CD14-positive monocyte (primary cell): ENCODE measurements at regions not wholly inside any gene's neighbourhood (a gene's known extent, or its start where the extent isn't known, plus 50 kb on each side); places are given as distances from the start of the nearest gene placed in this dataset.
"Not testable (repeated sequence)": the region's sequence is repeated elsewhere in the genome, so short reads cannot be mapped to it uniquely, and the experiment has no call there.

Source experiments
- DNase-seq, 3 donors: peaks; one replicate each; pipeline ENCODE4 v3.0.0-alpha.2; 2011 to 2022
- H2AFZ ChIP-seq: 2 replicates; pipeline ENCODE4 v1.6.0; 2012; ENCODE audit warnings: mild to moderate bottlenecking, low read depth, low read length, inconsistent platforms; ENCODE audit not compliant: insufficient read depth, poor library complexity, severe bottlenecking
- H3K27ac ChIP-seq, 2 donors: 1 replicate in 1 of 2; 2 replicates in 1 of 2; pipeline ENCODE4 v1.5.1; 2012 to 2013; ENCODE audit warnings: low read length in 2 of 2, control low read depth in 1 of 2, inconsistent platforms in 1 of 2, low read depth in 1 of 2, mild to moderate bottlenecking in 1 of 2
- H3K27me3 ChIP-seq, 2 donors: one replicate each; pipeline versions ENCODE4 v1.6.0 to v1.6.1; 2011 to 2013; ENCODE audit warnings: low read length in 2 of 2; ENCODE audit not compliant: control insufficient read depth in 2 of 2, insufficient read depth in 2 of 2
- H3K36me3 ChIP-seq, 2 donors: replicated peaks in 1 of 2; 1 replicate in 1 of 2; 2 replicates in 1 of 2; pipeline versions ENCODE4 v1.5.1 to v1.6.1; 2012 to 2013; ENCODE audit warnings: low read length in 2 of 2, control low read depth in 1 of 2, inconsistent platforms in 1 of 2, mild to moderate bottlenecking in 1 of 2; ENCODE audit not compliant: insufficient read depth in 2 of 2, control insufficient read depth in 1 of 2
- H3K4me1 ChIP-seq, 2 donors: 1 replicate in 1 of 2; 2 replicates in 1 of 2; pipeline versions ENCODE4 v1.5.1 to v1.6.1; 2012 to 2013; ENCODE audit warnings: low read length in 2 of 2, control low read depth in 1 of 2, inconsistent platforms in 1 of 2, mild to moderate bottlenecking in 1 of 2, moderate library complexity in 1 of 2; ENCODE audit not compliant: insufficient read depth in 2 of 2, control insufficient read depth in 1 of 2
- H3K4me2 ChIP-seq: replicated peaks from 2 replicates; pipeline ENCODE3; 2012; ENCODE audit warnings: low read length, moderate library complexity, mild to moderate bottlenecking; ENCODE audit not compliant: poor library complexity, severe bottlenecking; ENCODE audit errors: extremely low read depth
- H3K4me3 ChIP-seq, 3 experiments: fragments of 200-600 bp in 1 of 3; sonication (generic) in 1 of 3; replicated peaks in 1 of 3; 1 replicate in 2 of 3; 2 replicates in 1 of 3; pipeline ENCODE4 v1.5.1; 2011 to 2013; ENCODE audit warnings: low read length in 3 of 3, mild to moderate bottlenecking in 3 of 3, control low read depth in 2 of 3, low read depth in 2 of 3, inconsistent platforms in 1 of 3, moderate library complexity in 1 of 3
- H3K79me2 ChIP-seq: 2 replicates; pipeline ENCODE4 v1.6.0; 2012; ENCODE audit warnings: mild to moderate bottlenecking, control low read depth, inconsistent platforms, low read length, moderate library complexity; ENCODE audit not compliant: insufficient read depth
- H3K9ac ChIP-seq: 2 replicates; pipeline ENCODE4 v1.6.0; 2017; ENCODE audit warnings: low read length, mild to moderate bottlenecking; ENCODE audit not compliant: insufficient read depth, poor library complexity, severe bottlenecking
- H3K9me3 ChIP-seq, 2 donors: replicated peaks in 1 of 2; 1 replicate in 1 of 2; 2 replicates in 1 of 2; pipeline versions ENCODE4 v1.5.1 to v1.6.1; 2012 to 2013; ENCODE audit warnings: low read length in 2 of 2, control low read depth in 1 of 2; ENCODE audit not compliant: control insufficient read depth in 1 of 2, insufficient read depth in 1 of 2
- H4K20me1 ChIP-seq: 2 replicates; pipeline ENCODE4 v1.6.0; 2012; ENCODE audit warnings: mild to moderate bottlenecking, low read length, control low read depth, moderate library complexity; ENCODE audit not compliant: insufficient read depth
- H3K27ac Mint-ChIP-seq, 7 donors: one replicate each; pipeline ENCODE4 v1.8.0; 2020; ENCODE audit warnings: mild to moderate bottlenecking in 7 of 7, mixed read lengths in 7 of 7, moderate library complexity in 6 of 7, inconsistent platforms in 2 of 7
- H3K27me3 Mint-ChIP-seq, 3 donors: one replicate each; pipeline ENCODE4 v1.8.0; 2021 to 2022; ENCODE audit warnings: low read depth in 3 of 3, mild to moderate bottlenecking in 3 of 3, mixed read lengths in 3 of 3, moderate library complexity in 3 of 3, inconsistent platforms in 1 of 3
- H3K36me3 Mint-ChIP-seq, 2 donors: one replicate each; pipeline ENCODE4 v1.8.0; 2020; ENCODE audit warnings: mixed read lengths in 2 of 2, inconsistent platforms in 1 of 2, mild to moderate bottlenecking in 1 of 2
- H3K4me1 Mint-ChIP-seq: one replicate; pipeline ENCODE4 v1.8.0; 2020; ENCODE audit warnings: mild to moderate bottlenecking, mixed read lengths
- H3K4me3 Mint-ChIP-seq, 2 donors: one replicate each; pipeline ENCODE4 v1.8.0; 2020; ENCODE audit warnings: mild to moderate bottlenecking in 2 of 2, mixed read lengths in 2 of 2, moderate library complexity in 1 of 2
- H3K9me3 Mint-ChIP-seq, 7 donors: one replicate each; pipeline ENCODE4 v1.8.0; 2020 to 2022; ENCODE audit warnings: mixed read lengths in 7 of 7, mild to moderate bottlenecking in 6 of 7, moderate library complexity in 6 of 7, inconsistent platforms in 2 of 7
- WGBS: methylation state at CpG from one replicate; pipeline ENCODE4 v1.1.5; 2013; ENCODE audit warnings: missing lambda C conversion rate; ENCODE audit not compliant: insufficient coverage; 5-methylcytosine and 5-hydroxymethylcytosine counted together
- intact Hi-C, 2 donors: fragments of 100-400 bp; cut with micrococcal nuclease; formaldehyde crosslinking; loops; one replicate each; pipeline versions ENCODE4 v1.15.0 to v1.15.1; 2023
- TF ChIP-seq, protein P1 (sequence below): fragments of 200-600 bp; IDR thresholded peaks from one replicate; pipeline ENCODE4 v1.8.0; 2022; ENCODE audit warnings: antibody characterized with exemption, mild to moderate bottlenecking

DNA sequence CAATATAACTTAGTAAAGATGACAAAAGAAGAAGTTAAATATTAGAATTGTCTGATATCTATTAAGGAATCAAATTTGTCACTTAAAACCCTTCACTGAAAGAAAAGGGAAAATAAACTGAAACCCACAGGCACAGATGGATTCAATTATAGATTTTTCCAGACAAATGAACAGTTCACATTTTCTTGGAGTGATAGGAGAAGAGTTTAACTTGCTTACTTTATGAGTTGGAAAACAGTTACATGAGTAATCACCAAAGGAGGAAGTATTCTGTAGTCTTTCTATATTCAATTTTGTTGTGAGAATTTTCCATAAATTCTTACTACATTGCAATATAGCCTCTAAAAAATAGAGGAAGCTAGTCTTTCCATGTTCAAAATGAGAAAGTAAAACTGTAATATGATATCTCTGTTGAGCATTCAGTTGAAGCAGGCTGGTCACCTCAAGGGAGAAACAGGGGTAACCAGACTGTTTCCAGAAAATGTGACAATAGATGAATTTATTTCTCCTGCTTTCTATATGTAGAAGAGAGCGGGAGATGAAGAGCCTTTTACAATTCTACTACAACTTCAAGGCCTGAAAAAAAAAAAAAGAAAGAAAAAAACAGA, 330.3 kb upstream of the EPHA5 start:
- Histone ChIP-seq H3K27me3 (no peaks in the 10 kb centered on the region), H3K4me3 (no peak overlapping the region), H3K36me3 (no peaks in the 10 kb centered on the region), H3K27ac (no peak overlapping the region), H2AFZ (no peak overlapping the region), H4K20me1 (no peaks in the 10 kb centered on the region), H3K4me1 (no peaks in the 10 kb centered on the region), H3K9ac (no peak overlapping the region), H3K79me2 (no peaks in the 10 kb centered on the region), H3K4me2 (no peak overlapping the region), H3K9me3 (peaks cover 0 to 9% of the 10 kb centered on the region in 2 donors)
- H3K27ac Mint-ChIP-seq, result no peak overlapping the region
- peaks cover 0 to 7% (median 6%) of the 10 kb centered on the region in 7 donors for H3K9me3 Mint-ChIP-seq
- H3K27me3 Mint-ChIP-seq, result no peaks in the 10 kb centered on the region
- intact Hi-C loops, result no loop called here
- no peak overlapping the region for H3K4me3 Mint-ChIP-seq
- H3K4me1 Mint-ChIP-seq, result no peaks in the 10 kb centered on the region
- H3K36me3 Mint-ChIP-seq, result no peaks in the 10 kb centered on the region
- TF ChIP-seq, protein P1, sequence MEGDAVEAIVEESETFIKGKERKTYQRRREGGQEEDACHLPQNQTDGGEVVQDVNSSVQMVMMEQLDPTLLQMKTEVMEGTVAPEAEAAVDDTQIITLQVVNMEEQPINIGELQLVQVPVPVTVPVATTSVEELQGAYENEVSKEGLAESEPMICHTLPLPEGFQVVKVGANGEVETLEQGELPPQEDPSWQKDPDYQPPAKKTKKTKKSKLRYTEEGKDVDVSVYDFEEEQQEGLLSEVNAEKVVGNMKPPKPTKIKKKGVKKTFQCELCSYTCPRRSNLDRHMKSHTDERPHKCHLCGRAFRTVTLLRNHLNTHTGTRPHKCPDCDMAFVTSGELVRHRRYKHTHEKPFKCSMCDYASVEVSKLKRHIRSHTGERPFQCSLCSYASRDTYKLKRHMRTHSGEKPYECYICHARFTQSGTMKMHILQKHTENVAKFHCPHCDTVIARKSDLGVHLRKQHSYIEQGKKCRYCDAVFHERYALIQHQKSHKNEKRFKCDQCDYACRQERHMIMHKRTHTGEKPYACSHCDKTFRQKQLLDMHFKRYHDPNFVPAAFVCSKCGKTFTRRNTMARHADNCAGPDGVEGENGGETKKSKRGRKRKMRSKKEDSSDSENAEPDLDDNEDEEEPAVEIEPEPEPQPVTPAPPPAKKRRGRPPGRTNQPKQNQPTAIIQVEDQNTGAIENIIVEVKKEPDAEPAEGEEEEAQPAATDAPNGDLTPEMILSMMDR, result no peak
- no peak for DNase-seq
- WGBS, result no CpG with 5 or more reads among the region's 1 CpG

DNA sequence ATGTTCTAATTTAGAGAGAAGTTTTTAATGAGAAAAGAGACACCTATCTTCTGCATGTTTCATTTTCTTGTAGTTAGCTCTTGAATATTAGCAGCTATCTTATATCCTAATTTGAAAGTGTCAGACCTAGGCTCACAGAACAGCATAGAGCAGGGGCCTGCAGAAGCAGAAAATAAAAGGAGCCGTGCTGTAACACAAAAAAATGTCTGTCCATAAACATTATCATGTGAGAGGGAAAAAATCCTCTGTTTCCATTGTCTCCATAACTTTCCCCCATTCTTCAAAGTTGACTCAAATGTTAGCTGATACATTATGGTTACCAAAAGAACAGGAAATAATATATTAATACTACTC, 329.2 kb upstream of the EPHA5 start:
- peaks cover 0 to 7% (median 6%) of the 10 kb centered on the region in 7 donors for H3K9me3 Mint-ChIP-seq
- Histone ChIP-seq H3K4me1 (no peaks in the 10 kb centered on the region), H3K9me3 (peaks cover 0 to 9% of the 10 kb centered on the region in 2 donors), H4K20me1 (no peaks in the 10 kb centered on the region), H3K9ac (no peak overlapping the region), H3K79me2 (no peaks in the 10 kb centered on the region), H3K4me2 (no peak overlapping the region), H3K27me3 (no peaks in the 10 kb centered on the region), H3K4me3 (no peak overlapping the region), H3K36me3 (no peaks in the 10 kb centered on the region), H2AFZ (no peak overlapping the region), H3K27ac (no peak overlapping the region)
- intact Hi-C loops, result no loop called here
- TF ChIP-seq, protein P1, result no peak
- H3K36me3 Mint-ChIP-seq, result no peaks in the 10 kb centered on the region
- no peak overlapping the region for H3K4me3 Mint-ChIP-seq
- DNase-seq, result no peak
- H3K27me3 Mint-ChIP-seq, result no peaks in the 10 kb centered on the region
- H3K4me1 Mint-ChIP-seq, result no peaks in the 10 kb centered on the region
- H3K27ac Mint-ChIP-seq, result no peak overlapping the region
- WGBS, result no CpG with 5 or more reads among the region's 1 CpG

DNA sequence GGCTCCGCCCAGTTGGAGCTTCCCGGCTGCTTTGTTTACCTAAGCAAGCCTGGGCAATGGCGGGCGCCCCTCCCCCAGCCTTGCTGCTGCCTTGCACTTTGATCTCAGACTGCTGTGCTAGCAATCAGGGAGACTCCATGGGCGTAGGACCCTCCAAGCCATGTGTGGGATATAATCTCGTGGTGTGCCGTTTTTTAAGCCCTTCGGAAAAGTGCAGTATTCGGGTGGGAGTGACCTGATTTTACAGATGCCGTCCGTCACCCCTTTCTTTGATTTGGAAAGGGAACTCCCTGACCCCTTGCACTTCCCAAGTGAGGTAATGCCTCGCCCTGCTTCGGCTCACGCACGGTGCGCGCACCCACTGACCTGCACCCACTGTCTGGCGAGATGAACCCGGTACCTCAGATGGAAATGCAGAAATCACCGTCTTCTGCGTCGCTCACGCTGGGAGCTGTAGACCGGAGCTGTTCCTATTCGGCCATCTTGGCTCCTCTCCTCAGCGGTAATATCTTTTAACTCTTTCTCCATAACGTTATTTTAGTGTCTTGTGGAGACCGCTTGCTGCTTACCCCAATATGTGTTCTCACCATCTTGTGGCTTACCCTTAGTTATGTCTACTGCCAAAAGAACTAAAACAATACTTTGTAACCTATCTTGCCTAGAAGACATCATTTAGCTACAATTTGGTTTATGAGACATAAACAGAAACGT, 328.7 kb upstream of the EPHA5 start:
- intact Hi-C loops, H2AFZ ChIP-seq, H4K20me1 ChIP-seq, H3K27me3 ChIP-seq, H3K27me3 Mint-ChIP-seq, DNase-seq, H3K4me1 Mint-ChIP-seq, H3K9me3 ChIP-seq, H3K36me3 Mint-ChIP-seq, H3K27ac ChIP-seq, H3K36me3 ChIP-seq, H3K4me1 ChIP-seq, H3K9ac ChIP-seq, H3K4me2 ChIP-seq, H3K4me3 ChIP-seq, H3K79me2 ChIP-seq, H3K27ac Mint-ChIP-seq, H3K4me3 Mint-ChIP-seq, H3K9me3 Mint-ChIP-seq: not testable (repeated sequence)
- 97% methylated on average over 17 of the region's 29 CpGs for WGBS
